ENCODE measurements at regions not wholly inside any gene's neighbourhood (a gene's known extent, or its start where the extent isn't known, plus 50 kb on each side); places are given as distances from the start of the nearest gene placed in this dataset.

- Histone ChIP-seq H3K4me3 (no peak overlapping the region), H3K27ac (no peak overlapping the region), H3K27me3 (no peaks in the 10 kb centered on the region), H3K36me3 (no peaks in the 10 kb centered on the region), H3K9me3 (no peaks in the 10 kb centered on the region), H3K4me1 (no peaks in the 10 kb centered on the region)
- WGBS: 80% methylated on average over 9 of the region's 9 CpGs
- TF ChIP-seq CTCF (IDR thresholded peaks at IDR 0.05): no peak
- TF ChIP-seq POLR2A (IDR thresholded peaks at IDR 0.05): no peak
- no peak for TF ChIP-seq POLR2AphosphoS5 (IDR thresholded peaks at IDR 0.05)
- TF ChIP-seq EP300 (IDR thresholded peaks at IDR 0.05): no peak
- DNase-seq (ENCODE audit: low spot score in 2 of 2): no peak
Observed at GRCh38 chr3:168709073-168709472, 613.3 kb upstream of the GOLIM4 start.

- no peak for DNase-seq (ENCODE audit: low spot score in 2 of 2)
- WGBS: 69% methylated on average over 2 of the region's 2 CpGs
- no peak for TF ChIP-seq EP300 (IDR thresholded peaks at IDR 0.05)
- TF ChIP-seq POLR2A (IDR thresholded peaks at IDR 0.05): no peak
- TF ChIP-seq CTCF (IDR thresholded peaks at IDR 0.05): no peak
- no peak for TF ChIP-seq POLR2AphosphoS5 (IDR thresholded peaks at IDR 0.05)
Observed at GRCh38 chr3:168707900-168708299, 612.2 kb upstream of the GOLIM4 start.

GRCh38 chr3:168705412-168705811 lies 609.7 kb upstream of the GOLIM4 start:
- no peak overlapping the region for H3K27ac ChIP-seq
- 85% methylated on average over 3 of the region's 3 CpGs for WGBS
- H3K9me3 ChIP-seq: no peaks in the 10 kb centered on the region
- TF ChIP-seq EP300 (IDR thresholded peaks at IDR 0.05) (no peak), CTCF (IDR thresholded peaks at IDR 0.05) (no peak), POLR2A (IDR thresholded peaks at IDR 0.05) (no peak), POLR2AphosphoS5 (IDR thresholded peaks at IDR 0.05) (no peak)
- no peaks in the 10 kb centered on the region for H3K4me1 ChIP-seq
- no peaks in the 10 kb centered on the region for H3K36me3 ChIP-seq
- no peak for DNase-seq (ENCODE audit: low spot score in 2 of 2)
- no peak overlapping the region for H3K4me3 ChIP-seq
- H3K27me3 ChIP-seq: no peaks in the 10 kb centered on the region

More at GRCh38 chr3:168707900-168708299, 612.2 kb upstream of the GOLIM4 start:
- H3K9me3 ChIP-seq: no peaks in the 10 kb centered on the region
- no peak overlapping the region for H3K27ac ChIP-seq
- H3K27me3 ChIP-seq: no peaks in the 10 kb centered on the region
- H3K36me3 ChIP-seq: no peaks in the 10 kb centered on the region
- no peaks in the 10 kb centered on the region for H3K4me1 ChIP-seq
- H3K4me3 ChIP-seq: no peak overlapping the region

- no peak overlapping the region for H3K4me3 ChIP-seq
- no peak for DNase-seq (ENCODE audit: low spot score in 2 of 2)
- H3K9me3 ChIP-seq: no peaks in the 10 kb centered on the region
- no peak overlapping the region for H3K27ac ChIP-seq
- H3K27me3 ChIP-seq: no peaks in the 10 kb centered on the region
- no peaks in the 10 kb centered on the region for H3K4me1 ChIP-seq
- TF ChIP-seq CTCF (IDR thresholded peaks at IDR 0.05): no peak
- no peak for TF ChIP-seq POLR2A (IDR thresholded peaks at IDR 0.05)
- TF ChIP-seq EP300 (IDR thresholded peaks at IDR 0.05): no peak
- TF ChIP-seq POLR2AphosphoS5 (IDR thresholded peaks at IDR 0.05): no peak
- H3K36me3 ChIP-seq: no peaks in the 10 kb centered on the region
- 83% methylated on average over 3 of the region's 3 CpGs for WGBS
Observed at GRCh38 chr3:168696051-168696450, 600.3 kb upstream of the GOLIM4 start.

DNA sequence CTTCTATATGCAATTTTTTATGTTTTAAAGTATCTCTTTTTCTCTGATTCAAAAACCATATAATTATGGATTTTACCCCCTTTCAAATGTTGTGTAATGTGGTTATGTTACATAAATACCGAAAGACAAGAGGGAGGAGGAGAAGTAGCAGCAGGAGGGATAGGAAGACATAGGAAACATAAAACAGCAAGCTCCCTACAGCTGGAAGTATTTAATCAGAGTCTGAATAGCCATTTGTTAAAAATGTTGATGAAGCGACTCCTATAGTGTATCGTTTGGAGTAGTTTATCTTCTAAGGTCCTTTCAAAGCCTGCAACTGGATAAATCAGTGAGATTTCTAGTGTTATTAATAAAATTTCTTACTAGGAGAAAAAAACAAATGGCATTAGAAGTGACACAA lies 598.1 kb upstream of the GOLIM4 start:
- Histone ChIP-seq H3K9me3 (no peaks in the 10 kb centered on the region), H3K36me3 (no peaks in the 10 kb centered on the region), H3K27me3 (no peaks in the 10 kb centered on the region), H3K4me3 (no peak overlapping the region), H3K4me1 (no peaks in the 10 kb centered on the region), H3K27ac (no peak overlapping the region)
- TF ChIP-seq POLR2AphosphoS5 (IDR thresholded peaks at IDR 0.05) (no peak), CTCF (IDR thresholded peaks at IDR 0.05) (no peak), POLR2A (IDR thresholded peaks at IDR 0.05) (no peak), EP300 (IDR thresholded peaks at IDR 0.05) (no peak)
- WGBS: 56% methylated on average over 3 of the region's 3 CpGs
- no peak for DNase-seq (ENCODE audit: low spot score in 2 of 2)

All from suprapubic skin (tissue), 4 donors.